HG03139 (cell line): ENCODE measurements at regions not wholly inside any gene's neighbourhood (a gene's known extent, or its start where the extent isn't known, plus 50 kb on each side); places are given as distances from the start of the nearest gene placed in this dataset.

ENCODE experiments used
- ATAC-seq: cut with Tn5 transposase; IDR thresholded peaks from one replicate; pipeline ENCODE4 v1.9.1; 2021; ENCODE audit not compliant: unreplicated experiment

DNA sequence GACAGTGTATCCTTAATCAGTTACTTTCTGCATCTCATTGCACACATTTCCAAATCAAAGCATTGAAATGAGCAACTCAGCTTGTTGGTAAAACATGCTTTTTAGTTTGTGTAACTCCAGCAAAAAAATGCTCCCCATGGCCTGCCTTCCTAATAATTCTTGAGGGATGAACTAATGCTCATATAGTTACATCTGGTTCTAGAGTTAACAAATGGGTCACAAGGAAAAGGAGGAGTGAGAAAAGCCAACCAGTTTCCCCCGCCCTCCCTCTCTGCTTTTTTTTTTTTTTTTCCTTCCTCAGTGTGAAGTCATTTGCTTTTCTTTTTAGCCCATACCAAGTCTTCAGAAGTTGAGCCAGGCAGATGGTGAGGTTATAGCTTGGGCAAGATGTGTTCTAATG lies 231.7 kb downstream of the MTX2 start:
- ATAC-seq, result no peak

DNA sequence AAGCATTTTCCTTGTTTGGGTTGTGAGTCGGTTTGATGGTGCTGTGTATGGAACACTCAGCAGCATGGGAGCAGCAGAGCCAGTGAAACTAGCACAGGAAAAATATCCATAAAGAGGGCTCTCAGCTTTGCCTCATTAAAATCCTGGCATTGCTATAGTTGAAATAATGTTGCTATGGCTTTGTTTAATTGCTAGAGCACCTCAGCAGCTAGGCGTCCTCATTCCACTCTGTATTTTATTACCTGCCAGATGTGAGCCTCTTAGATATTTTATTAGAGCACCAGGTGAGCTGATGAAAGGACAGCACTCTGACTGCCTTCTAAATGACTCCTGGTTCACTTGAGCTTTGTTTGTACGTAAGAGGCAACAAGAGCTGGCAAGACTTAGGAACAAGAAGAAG lies 232.4 kb downstream of the MTX2 start:
- ATAC-seq, result no peak

DNA sequence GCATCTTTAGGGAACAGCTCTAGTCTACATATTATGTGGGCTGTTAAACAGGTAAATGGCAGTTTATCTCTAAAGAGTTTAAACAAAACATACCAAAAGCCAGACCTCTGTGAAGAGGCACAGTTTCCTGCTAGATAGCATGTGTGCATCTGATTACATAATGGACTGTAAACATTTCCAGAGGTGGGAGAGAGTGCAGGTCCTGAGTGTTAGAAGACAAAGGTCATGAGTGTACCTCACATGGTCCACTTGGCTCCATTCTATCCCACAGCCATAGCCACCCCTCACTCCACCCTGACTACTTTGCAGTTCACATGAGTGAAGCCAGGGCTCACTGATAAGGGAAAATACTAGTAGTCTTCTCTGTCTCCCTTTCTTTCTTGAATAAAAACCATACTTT lies 233.4 kb downstream of the MTX2 start:
- ATAC-seq, result no peak

DNA sequence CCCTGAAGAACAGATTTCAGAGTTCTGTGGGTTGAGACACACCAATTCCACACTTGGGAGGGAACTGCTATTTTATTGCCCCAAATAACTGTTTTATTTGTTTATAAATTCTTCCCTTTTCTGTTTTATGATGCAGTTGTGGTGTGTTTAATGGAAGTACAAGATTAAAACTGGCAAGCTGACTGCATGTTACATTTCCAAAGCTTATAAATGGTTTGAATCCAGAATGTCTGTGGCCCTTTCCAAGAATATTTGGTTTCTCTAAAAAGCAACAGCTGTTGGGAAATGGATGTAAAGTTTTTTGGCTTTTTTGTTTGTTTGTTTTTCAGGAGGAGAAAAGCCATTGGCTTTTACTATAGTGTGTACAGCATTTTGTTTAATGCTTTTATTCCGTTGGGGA lies 234.5 kb downstream of the MTX2 start:
- no peak for ATAC-seq

DNA sequence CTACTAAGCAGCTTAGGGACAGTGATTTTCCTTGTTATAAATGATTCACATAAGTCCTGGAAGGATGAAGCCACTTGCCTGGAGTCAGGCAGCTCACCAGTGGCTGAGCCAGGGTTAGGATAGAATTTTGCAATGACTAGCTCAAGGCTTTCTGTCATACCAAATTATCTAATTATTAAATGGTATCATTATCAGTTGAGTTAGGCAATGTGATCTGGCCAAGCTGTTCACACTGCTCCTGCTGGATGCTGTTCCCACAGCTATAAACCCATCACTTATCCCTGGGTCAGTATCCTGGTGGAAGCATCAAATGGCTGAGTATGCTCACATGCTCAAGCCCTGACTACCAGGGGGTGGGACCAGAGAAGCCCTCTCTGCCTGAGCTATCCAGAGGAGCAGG lies 235.2 kb downstream of the MTX2 start:
- ATAC-seq, result no peak

DNA sequence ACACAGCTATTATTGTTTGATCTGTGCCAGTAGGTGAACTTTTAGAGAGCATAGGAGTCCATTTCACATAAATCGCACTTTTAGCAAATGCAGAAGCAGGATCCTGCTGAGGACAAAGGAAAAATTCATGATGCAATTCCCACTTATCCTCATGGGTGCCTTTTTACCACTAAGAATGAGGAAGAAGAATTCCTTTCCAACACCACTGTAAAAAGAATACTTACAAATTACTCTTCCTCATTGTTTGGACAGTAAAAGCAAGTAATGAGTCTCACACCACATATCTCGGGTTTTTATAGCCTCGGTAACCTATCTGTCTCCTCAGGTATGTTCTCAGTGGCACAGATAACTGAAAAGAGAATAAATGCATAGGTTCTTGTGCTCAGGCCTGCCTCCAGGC lies 238.5 kb downstream of the MTX2 start:
- ATAC-seq, result no peak

DNA sequence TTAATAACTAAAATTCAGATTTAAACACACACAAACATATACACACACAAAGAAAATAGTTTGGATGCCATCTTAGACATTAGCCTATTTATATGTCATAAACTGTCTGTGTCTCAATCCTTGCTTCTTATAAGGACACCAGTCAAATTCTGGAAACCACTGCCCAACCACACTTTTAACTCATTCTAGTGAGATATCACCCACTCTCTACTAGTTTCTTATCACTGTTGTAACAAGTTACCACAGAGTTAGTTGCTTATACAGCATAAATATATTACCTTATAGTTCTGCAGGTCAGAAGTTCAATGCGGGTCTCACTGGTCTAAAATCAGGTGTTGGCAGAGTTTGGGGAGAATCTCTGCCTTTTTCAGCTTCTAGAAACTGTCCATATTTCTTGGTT lies 239.1 kb downstream of the MTX2 start:
- no peak for ATAC-seq

DNA sequence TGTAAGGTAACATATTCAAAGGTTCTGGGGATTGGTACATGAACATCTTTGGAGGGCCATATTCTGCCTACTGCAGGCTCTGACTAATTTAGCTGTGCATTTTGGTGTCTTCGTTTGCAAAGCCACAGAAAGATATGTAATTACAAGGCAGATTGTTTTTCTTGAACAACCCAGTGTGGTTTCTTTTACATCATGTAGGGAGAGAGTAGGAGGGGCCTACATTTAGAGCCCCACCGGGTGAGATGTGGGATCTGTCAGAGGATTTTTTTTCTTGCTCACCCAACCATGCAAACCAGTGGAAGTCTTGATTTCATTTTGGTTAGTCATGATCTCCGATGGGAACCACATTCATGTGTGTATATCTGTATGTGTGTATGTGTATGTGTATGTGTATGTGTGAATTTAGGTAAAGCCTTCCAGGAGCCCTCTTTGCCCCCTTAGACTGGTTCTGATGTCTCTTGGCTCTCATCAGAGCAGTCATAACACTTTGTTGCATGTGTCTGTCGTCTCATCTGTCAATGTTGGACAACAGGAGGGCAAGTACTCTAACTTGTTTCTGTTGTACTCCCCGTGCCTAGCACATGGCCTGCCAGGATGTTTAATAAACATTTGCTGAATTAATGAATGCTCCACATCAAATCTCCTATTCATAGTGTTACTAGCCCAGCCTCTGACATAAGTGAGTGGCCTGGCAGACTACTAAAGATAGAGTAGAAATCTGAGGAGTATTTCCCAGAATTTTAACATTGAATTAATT lies 239.9 kb downstream of the MTX2 start:
- no peak for ATAC-seq

GRCh38 chr2:176514276-176514675 lies 245.0 kb downstream of the MTX2 start:
- ATAC-seq, result no peak

GRCh38 chr2:176514805-176515500 lies 245.7 kb downstream of the MTX2 start:
- no peak for ATAC-seq

GRCh38 chr2:176516051-176516602 lies 246.9 kb downstream of the MTX2 start:
- no peak for ATAC-seq

DNA sequence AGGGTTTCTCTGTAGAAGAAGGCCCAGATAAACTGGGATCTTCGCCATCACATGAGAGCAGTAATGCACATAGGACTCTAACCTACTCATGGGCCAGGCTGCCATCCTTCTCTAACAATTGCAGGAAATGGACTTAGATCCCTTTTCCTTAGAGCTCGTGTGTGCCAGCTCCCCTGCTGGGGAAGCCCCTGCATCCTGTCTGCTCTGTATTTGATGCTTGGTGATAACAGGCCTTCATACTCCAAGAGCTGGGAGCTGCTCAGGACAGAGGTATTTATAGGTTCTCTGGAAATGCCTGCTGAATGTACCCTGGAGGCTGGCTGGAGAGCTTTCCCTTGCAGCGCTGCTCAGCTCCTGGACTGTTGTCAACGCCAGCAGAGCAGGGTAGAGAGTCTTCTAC lies 249.6 kb downstream of the MTX2 start:
- no peak for ATAC-seq

DNA sequence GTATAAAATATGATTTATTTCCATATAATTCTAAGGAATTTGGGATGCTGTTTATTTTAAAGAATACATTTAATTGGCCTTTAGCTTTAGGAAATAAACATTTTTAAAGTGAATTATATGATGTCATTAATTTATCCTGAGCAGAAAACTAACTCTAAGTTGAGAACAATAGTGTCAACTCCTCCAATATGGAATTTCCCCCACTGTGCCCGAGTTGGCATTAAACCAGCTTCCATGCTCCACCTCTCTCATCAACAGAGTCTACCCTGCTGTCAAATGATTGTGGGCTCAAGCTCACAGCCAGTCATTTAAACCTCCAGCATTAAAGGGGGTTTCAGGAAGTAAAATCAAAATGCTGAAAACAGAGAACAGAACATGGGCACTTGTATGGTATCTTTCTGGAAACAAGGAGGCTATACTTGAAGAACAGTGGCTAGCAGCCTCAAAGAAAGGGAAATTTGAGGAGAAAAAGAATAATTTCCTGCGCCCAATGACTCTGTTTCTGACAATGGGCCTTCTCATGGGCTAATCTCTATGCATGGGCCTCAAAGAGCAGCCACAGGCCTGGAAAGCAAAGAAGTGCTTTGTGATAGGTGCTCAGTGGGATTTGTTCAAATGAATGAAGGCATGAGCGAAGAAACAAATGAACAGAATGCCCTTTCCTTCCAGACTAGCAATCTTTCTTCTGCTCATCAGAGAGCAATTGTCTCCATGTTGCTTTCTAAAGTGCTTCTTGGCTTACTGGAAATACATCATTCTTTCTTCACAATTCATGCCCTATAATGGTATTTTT lies 252.8 kb downstream of the MTX2 start:
- no peak for ATAC-seq

DNA sequence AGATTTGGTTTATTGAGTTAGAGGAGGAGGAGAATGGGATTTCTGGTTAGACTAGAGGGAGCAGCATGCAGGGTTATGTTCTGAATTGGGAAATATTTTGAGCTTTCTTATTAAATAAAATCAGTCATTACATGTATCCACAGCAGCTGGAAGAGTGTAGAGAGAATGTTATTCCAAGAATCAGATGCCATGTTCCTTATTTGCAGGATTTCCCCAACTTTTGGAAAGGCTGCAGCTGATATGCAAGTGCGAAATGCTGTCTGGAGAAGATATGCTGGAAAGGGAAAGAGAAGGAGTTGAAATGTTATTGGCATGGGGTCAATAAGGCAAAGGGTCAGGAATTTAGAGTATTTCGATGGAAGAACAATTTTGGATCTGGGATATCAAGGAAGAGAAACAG lies 255.8 kb downstream of the MTX2 start:
- no peak for ATAC-seq

- no peak for ATAC-seq
These were observed 258.0 kb downstream of the MTX2 start for GRCh38 chr2:176526995-176527901.

DNA sequence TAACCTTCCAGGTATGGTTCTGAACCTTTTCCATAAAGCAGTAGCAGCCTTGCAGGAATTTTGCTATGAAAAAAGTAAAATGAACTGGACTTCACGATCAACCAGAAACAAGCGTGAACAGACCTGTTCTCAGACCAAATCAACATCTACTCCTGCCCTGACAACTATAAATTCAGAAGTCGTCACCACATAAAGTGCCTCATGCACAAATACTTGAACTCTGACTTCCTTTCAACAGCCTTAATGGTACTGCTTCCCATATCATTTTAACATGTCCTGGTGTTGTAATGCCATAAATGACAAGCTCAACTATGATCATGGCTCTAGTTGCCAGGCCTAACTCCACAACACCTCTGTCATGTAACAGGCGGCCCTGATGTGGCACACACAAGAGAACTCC lies 262.4 kb downstream of the MTX2 start:
- ATAC-seq, result no peak

DNA sequence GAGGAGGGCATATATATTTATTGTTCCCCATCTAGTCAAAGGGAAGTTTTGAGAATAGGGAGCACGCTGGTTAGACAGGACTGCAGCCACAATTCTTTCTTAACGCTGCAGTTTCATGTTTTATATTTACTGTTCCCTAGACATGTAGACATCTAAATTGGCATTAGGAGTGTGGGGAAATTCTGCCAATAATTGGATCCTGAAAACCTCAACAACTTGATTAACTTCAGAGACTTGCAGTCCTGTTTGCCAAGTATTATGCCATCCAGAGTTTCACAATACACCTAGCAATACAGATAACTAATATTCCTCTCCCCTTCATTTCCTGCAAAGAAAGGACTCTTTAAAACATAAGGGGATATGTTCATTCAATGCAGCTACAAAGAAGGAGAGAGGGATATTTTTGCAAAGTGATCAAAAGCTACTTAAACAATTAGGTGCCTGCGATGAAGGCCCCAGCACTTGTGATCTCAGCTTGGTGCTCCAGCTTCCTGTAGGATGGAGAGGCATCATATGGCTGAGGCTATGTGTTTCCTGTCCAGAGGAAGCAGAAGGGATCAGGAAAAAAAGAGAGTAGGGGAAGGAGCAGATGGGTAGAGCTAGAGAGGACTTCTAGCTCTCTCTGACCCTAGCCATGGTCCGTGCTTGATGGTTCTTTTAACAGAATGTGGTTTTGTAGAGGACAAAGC lies 264.4 kb downstream of the MTX2 start:
- ATAC-seq, result no peak

DNA sequence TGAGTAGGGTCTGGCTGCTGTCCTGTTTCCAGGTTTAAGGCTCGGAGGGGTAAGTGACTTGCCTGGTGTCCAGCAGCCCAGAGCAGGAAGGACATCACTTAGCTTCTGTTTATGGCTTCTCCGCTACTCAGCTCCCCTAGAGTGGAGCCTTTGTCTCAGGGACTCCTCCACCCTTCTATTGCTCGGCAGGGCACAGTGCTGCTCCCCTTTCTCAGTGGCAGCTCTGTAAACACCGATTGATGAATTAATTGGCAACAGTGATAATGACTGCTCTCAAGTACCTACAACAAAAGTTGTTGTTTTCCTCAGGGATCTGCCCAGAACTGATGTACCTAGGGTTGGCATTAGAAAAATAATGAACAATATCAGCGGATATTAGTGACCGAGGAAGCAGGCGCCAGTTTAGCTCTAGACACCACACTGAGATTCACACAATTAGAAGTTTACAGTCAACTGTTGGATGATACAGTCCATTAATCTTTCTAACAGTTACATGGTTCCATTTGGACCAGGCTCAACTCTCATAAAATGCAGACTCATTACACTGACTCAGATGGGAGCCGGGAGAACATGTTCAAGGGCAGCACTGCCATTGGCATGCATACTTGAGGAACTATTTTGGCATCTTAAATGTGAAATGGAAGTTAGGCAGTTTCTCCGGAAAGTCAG lies 265.7 kb downstream of the MTX2 start:
- no peak for ATAC-seq

GRCh38 chr2:176535467-176536113 lies 266.3 kb downstream of the MTX2 start:
- ATAC-seq, result no peak
